ENCODE measurements at regions not wholly inside any gene's neighbourhood (a gene's known extent, or its start where the extent isn't known, plus 50 kb on each side); places are given as distances from the start of the nearest gene placed in this dataset.
"Not testable (repeated sequence)": the region's sequence is repeated elsewhere in the genome, so short reads cannot be mapped to it uniquely, and the experiment has no call there.

- Histone ChIP-seq H3K27me3 (ENCODE audit: control insufficient read depth in 1 of 2, insufficient read depth in 2 of 2, low read length in 2 of 2) (no peaks in the 10 kb centered on the region), H3K27ac (ENCODE audit: low read depth, low read length) (no peak overlapping the region), H3K9me3 (ENCODE audit: control insufficient read depth in 1 of 2, low read length in 2 of 2) (no peaks in the 10 kb centered on the region), H3K4me1 (ENCODE audit: control insufficient read depth in 1 of 2, insufficient read depth in 2 of 2, low read length in 2 of 2) (no peaks in the 10 kb centered on the region), H3K9ac (ENCODE audit: low read depth in 1 of 2, low read length in 2 of 2) (no peak overlapping the region), H3K36me3 (ENCODE audit: control insufficient read depth in 1 of 2, insufficient read depth in 2 of 2, low read length in 2 of 2) (no peaks in the 10 kb centered on the region), H3K4me3 (ENCODE audit: low read depth in 1 of 2, low read length in 2 of 2) (no peak overlapping the region)
Measured at GRCh38 chr2:90209009-90209408, 1517.5 kb downstream of the RPIA start.

- no peak overlapping the region for H3K9ac ChIP-seq (ENCODE audit: low read depth in 1 of 2, low read length in 2 of 2)
- no peaks in the 10 kb centered on the region for H3K9me3 ChIP-seq (ENCODE audit: control insufficient read depth in 1 of 2, low read length in 2 of 2)
- H3K4me1 ChIP-seq (ENCODE audit: control insufficient read depth in 1 of 2, insufficient read depth in 2 of 2, low read length in 2 of 2): no peaks in the 10 kb centered on the region
- no peaks in the 10 kb centered on the region for H3K36me3 ChIP-seq (ENCODE audit: control insufficient read depth in 1 of 2, insufficient read depth in 2 of 2, low read length in 2 of 2)
- H3K27ac ChIP-seq (ENCODE audit: low read depth, low read length): no peak overlapping the region
- no peak overlapping the region for H3K4me3 ChIP-seq (ENCODE audit: low read depth in 1 of 2, low read length in 2 of 2)
- H3K27me3 ChIP-seq (ENCODE audit: control insufficient read depth in 1 of 2, insufficient read depth in 2 of 2, low read length in 2 of 2): no peaks in the 10 kb centered on the region
Measured at GRCh38 chr2:90209806-90210205, 1518.3 kb downstream of the RPIA start.

- not testable (repeated sequence) for H3K27ac ChIP-seq (ENCODE audit: low read depth, low read length); H3K4me3 ChIP-seq (ENCODE audit: low read depth in 1 of 2, low read length in 2 of 2); H3K27me3 ChIP-seq (ENCODE audit: control insufficient read depth in 1 of 2, insufficient read depth in 2 of 2, low read length in 2 of 2); H3K9me3 ChIP-seq (ENCODE audit: control insufficient read depth in 1 of 2, low read length in 2 of 2); H3K4me1 ChIP-seq (ENCODE audit: control insufficient read depth in 1 of 2, insufficient read depth in 2 of 2, low read length in 2 of 2); H3K9ac ChIP-seq (ENCODE audit: low read depth in 1 of 2, low read length in 2 of 2); H3K36me3 ChIP-seq (ENCODE audit: control insufficient read depth in 1 of 2, insufficient read depth in 2 of 2, low read length in 2 of 2)
Measured at GRCh38 chr2:90215880-90216279, 1524.4 kb downstream of the RPIA start.

GRCh38 chr2:90216801-90217200 lies 1525.3 kb downstream of the RPIA start:
- not testable (repeated sequence) for H3K27me3 ChIP-seq (ENCODE audit: control insufficient read depth in 1 of 2, insufficient read depth in 2 of 2, low read length in 2 of 2); H3K9ac ChIP-seq (ENCODE audit: low read depth in 1 of 2, low read length in 2 of 2); H3K36me3 ChIP-seq (ENCODE audit: control insufficient read depth in 1 of 2, insufficient read depth in 2 of 2, low read length in 2 of 2); H3K4me3 ChIP-seq (ENCODE audit: low read depth in 1 of 2, low read length in 2 of 2); H3K9me3 ChIP-seq (ENCODE audit: control insufficient read depth in 1 of 2, low read length in 2 of 2); H3K27ac ChIP-seq (ENCODE audit: low read depth, low read length); H3K4me1 ChIP-seq (ENCODE audit: control insufficient read depth in 1 of 2, insufficient read depth in 2 of 2, low read length in 2 of 2)

- H3K9me3 ChIP-seq (ENCODE audit: control insufficient read depth in 1 of 2, low read length in 2 of 2): not testable (repeated sequence)
Measured at GRCh38 chr2:90218534-90218933, 1527.1 kb downstream of the RPIA start.

GRCh38 chr2:90220623-90221299 lies 1529.3 kb downstream of the RPIA start:
- H3K4me1 ChIP-seq (ENCODE audit: control insufficient read depth in 1 of 2, insufficient read depth in 2 of 2, low read length in 2 of 2); H3K27me3 ChIP-seq (ENCODE audit: control insufficient read depth in 1 of 2, insufficient read depth in 2 of 2, low read length in 2 of 2); H3K36me3 ChIP-seq (ENCODE audit: control insufficient read depth in 1 of 2, insufficient read depth in 2 of 2, low read length in 2 of 2); H3K27ac ChIP-seq (ENCODE audit: low read depth, low read length); H3K9ac ChIP-seq (ENCODE audit: low read depth in 1 of 2, low read length in 2 of 2); H3K4me3 ChIP-seq (ENCODE audit: low read depth in 1 of 2, low read length in 2 of 2); H3K9me3 ChIP-seq (ENCODE audit: control insufficient read depth in 1 of 2, low read length in 2 of 2): not testable (repeated sequence)

More at GRCh38 chr2:90218534-90218933, 1527.1 kb downstream of the RPIA start:
- not testable (repeated sequence) for H3K4me3 ChIP-seq (ENCODE audit: low read depth in 1 of 2, low read length in 2 of 2); H3K27me3 ChIP-seq (ENCODE audit: control insufficient read depth in 1 of 2, insufficient read depth in 2 of 2, low read length in 2 of 2); H3K27ac ChIP-seq (ENCODE audit: low read depth, low read length); H3K36me3 ChIP-seq (ENCODE audit: control insufficient read depth in 1 of 2, insufficient read depth in 2 of 2, low read length in 2 of 2); H3K9ac ChIP-seq (ENCODE audit: low read depth in 1 of 2, low read length in 2 of 2); H3K4me1 ChIP-seq (ENCODE audit: control insufficient read depth in 1 of 2, insufficient read depth in 2 of 2, low read length in 2 of 2)

GRCh38 chr2:90221300-90221651 lies 1529.8 kb downstream of the RPIA start:
- H3K27ac ChIP-seq (ENCODE audit: low read depth, low read length): no peak overlapping the region
- H3K4me1 ChIP-seq (ENCODE audit: control insufficient read depth in 1 of 2, insufficient read depth in 2 of 2, low read length in 2 of 2): no peaks in the 10 kb centered on the region
- H3K27me3 ChIP-seq (ENCODE audit: control insufficient read depth in 1 of 2, insufficient read depth in 2 of 2, low read length in 2 of 2): no peaks in the 10 kb centered on the region
- H3K4me3 ChIP-seq (ENCODE audit: low read depth in 1 of 2, low read length in 2 of 2): no peak overlapping the region
- no peak overlapping the region for H3K9ac ChIP-seq (ENCODE audit: low read depth in 1 of 2, low read length in 2 of 2)
- no peaks in the 10 kb centered on the region for H3K9me3 ChIP-seq (ENCODE audit: control insufficient read depth in 1 of 2, low read length in 2 of 2)
- H3K36me3 ChIP-seq (ENCODE audit: control insufficient read depth in 1 of 2, insufficient read depth in 2 of 2, low read length in 2 of 2): no peaks in the 10 kb centered on the region

- H3K4me1 ChIP-seq (ENCODE audit: control insufficient read depth in 1 of 2, insufficient read depth in 2 of 2, low read length in 2 of 2); H3K9ac ChIP-seq (ENCODE audit: low read depth in 1 of 2, low read length in 2 of 2); H3K36me3 ChIP-seq (ENCODE audit: control insufficient read depth in 1 of 2, insufficient read depth in 2 of 2, low read length in 2 of 2); H3K9me3 ChIP-seq (ENCODE audit: control insufficient read depth in 1 of 2, low read length in 2 of 2); H3K27me3 ChIP-seq (ENCODE audit: control insufficient read depth in 1 of 2, insufficient read depth in 2 of 2, low read length in 2 of 2); H3K4me3 ChIP-seq (ENCODE audit: low read depth in 1 of 2, low read length in 2 of 2); H3K27ac ChIP-seq (ENCODE audit: low read depth, low read length): not testable (repeated sequence)
Measured at GRCh38 chr2:90224767-90225166, 1533.3 kb downstream of the RPIA start.

- H3K4me3 ChIP-seq (ENCODE audit: low read depth in 1 of 2, low read length in 2 of 2); H3K27ac ChIP-seq (ENCODE audit: low read depth, low read length); H3K36me3 ChIP-seq (ENCODE audit: control insufficient read depth in 1 of 2, insufficient read depth in 2 of 2, low read length in 2 of 2); H3K9ac ChIP-seq (ENCODE audit: low read depth in 1 of 2, low read length in 2 of 2); H3K9me3 ChIP-seq (ENCODE audit: control insufficient read depth in 1 of 2, low read length in 2 of 2); H3K4me1 ChIP-seq (ENCODE audit: control insufficient read depth in 1 of 2, insufficient read depth in 2 of 2, low read length in 2 of 2); H3K27me3 ChIP-seq (ENCODE audit: control insufficient read depth in 1 of 2, insufficient read depth in 2 of 2, low read length in 2 of 2): not testable (repeated sequence)
Measured at GRCh38 chr2:90226465-90227072, 1535.1 kb downstream of the RPIA start.

GRCh38 chr2:90231199-90231598 lies 1539.7 kb downstream of the RPIA start:
- not testable (repeated sequence) for H3K4me1 ChIP-seq (ENCODE audit: control insufficient read depth in 1 of 2, insufficient read depth in 2 of 2, low read length in 2 of 2); H3K27ac ChIP-seq (ENCODE audit: low read depth, low read length); H3K9ac ChIP-seq (ENCODE audit: low read depth in 1 of 2, low read length in 2 of 2); H3K36me3 ChIP-seq (ENCODE audit: control insufficient read depth in 1 of 2, insufficient read depth in 2 of 2, low read length in 2 of 2); H3K27me3 ChIP-seq (ENCODE audit: control insufficient read depth in 1 of 2, insufficient read depth in 2 of 2, low read length in 2 of 2); H3K4me3 ChIP-seq (ENCODE audit: low read depth in 1 of 2, low read length in 2 of 2); H3K9me3 ChIP-seq (ENCODE audit: control insufficient read depth in 1 of 2, low read length in 2 of 2)

- not testable (repeated sequence) for H3K9me3 ChIP-seq (ENCODE audit: control insufficient read depth in 1 of 2, low read length in 2 of 2); H3K27ac ChIP-seq (ENCODE audit: low read depth, low read length); H3K27me3 ChIP-seq (ENCODE audit: control insufficient read depth in 1 of 2, insufficient read depth in 2 of 2, low read length in 2 of 2); H3K4me3 ChIP-seq (ENCODE audit: low read depth in 1 of 2, low read length in 2 of 2); H3K36me3 ChIP-seq (ENCODE audit: control insufficient read depth in 1 of 2, insufficient read depth in 2 of 2, low read length in 2 of 2); H3K4me1 ChIP-seq (ENCODE audit: control insufficient read depth in 1 of 2, insufficient read depth in 2 of 2, low read length in 2 of 2); H3K9ac ChIP-seq (ENCODE audit: low read depth in 1 of 2, low read length in 2 of 2)
Measured at GRCh38 chr2:90235452-90235851, 1544.0 kb downstream of the RPIA start.

Measured in duodenal mucosa (tissue), 2 donors.